ENCODE measurements at regions not wholly inside any gene's neighbourhood (a gene's known extent, or its start where the extent isn't known, plus 50 kb on each side); places are given as distances from the start of the nearest gene placed in this dataset.

- TF ChIP-seq GATA2 (IDR thresholded peaks at IDR 0.05; ENCODE audit: insufficient read depth, insufficient read length, low read depth, low read length) (no peak), CTCF (IDR thresholded peaks at IDR 0.05; ENCODE audit: extremely low read depth in 1 of 2, insufficient read depth in 1 of 2, low read depth in 1 of 2, low read length in 2 of 2) (no peak), FOS (IDR thresholded peaks at IDR 0.05; ENCODE audit: borderline replicate concordance, insufficient read depth, low read length) (no peak)
Observed at GRCh38 chr10:31187607-31188210, 131.3 kb upstream of the ZEB1 start.
